ENCODE measurements at regions not wholly inside any gene's neighbourhood (a gene's known extent, or its start where the extent isn't known, plus 50 kb on each side); places are given as distances from the start of the nearest gene placed in this dataset.

DNA sequence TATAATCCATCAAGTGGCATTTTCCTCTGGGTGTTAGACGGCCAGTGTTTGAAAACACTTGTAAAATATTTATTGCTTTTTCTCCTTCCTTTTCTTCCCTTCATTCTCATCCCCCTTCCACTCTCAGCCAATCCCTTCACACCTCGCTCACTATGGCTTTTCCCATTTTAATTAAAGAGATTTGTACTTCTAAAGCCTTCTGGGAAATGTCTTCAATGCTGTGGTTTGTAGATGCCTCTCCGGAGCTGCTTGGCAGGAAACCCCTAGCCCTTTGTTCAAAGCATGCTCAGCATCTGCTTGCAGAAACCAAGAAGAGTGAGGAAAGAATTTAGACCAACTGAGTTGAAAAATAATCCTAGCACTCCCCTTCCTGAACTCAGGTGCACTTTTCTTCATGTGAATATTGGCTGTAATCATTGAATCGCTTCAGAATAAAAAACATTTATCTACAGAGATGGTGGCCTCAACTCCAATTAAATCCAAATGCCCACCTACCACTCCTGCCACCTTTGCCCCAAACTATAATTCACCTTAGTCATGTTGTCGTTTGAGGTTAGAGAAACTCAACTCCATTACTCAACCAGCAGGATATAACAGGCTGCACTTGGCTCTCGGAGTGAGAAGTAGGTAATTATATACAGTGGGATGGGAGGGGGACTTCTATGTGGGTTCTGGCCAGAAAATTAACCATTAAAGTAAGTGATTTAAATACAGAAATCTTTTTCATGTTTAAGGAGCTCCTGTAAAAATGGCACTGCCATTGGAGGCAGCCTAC is 659.4 kb upstream of the CAMK1G start:
- ATAC-seq: no peak
- intact Hi-C loops (cut with DNase I, micrococcal nuclease): no loop called here
- no peak for DNase-seq

DNA sequence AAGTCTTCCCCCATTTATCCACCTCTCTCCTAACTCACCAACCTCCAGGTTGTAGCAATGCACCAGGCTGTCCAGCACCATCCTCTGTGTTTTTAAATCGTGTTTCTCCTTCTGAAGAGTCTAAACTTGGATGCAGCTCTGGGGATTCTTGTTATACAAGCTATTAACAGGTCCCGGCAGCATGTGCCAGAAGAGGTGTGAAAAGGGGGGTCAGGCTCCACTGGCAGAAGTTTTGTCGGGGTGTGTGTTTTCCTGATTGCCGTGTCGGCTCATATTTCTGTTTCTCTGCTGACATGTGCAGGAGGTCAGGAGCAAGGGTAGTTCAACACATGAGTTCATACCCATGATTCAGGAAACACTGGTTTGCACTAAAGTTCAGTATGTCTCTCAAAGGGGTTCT is 658.6 kb upstream of the CAMK1G start:
- no peak for ATAC-seq
- DNase-seq: no peak
- intact Hi-C loops (cut with DNase I, micrococcal nuclease): no loop called here

DNA sequence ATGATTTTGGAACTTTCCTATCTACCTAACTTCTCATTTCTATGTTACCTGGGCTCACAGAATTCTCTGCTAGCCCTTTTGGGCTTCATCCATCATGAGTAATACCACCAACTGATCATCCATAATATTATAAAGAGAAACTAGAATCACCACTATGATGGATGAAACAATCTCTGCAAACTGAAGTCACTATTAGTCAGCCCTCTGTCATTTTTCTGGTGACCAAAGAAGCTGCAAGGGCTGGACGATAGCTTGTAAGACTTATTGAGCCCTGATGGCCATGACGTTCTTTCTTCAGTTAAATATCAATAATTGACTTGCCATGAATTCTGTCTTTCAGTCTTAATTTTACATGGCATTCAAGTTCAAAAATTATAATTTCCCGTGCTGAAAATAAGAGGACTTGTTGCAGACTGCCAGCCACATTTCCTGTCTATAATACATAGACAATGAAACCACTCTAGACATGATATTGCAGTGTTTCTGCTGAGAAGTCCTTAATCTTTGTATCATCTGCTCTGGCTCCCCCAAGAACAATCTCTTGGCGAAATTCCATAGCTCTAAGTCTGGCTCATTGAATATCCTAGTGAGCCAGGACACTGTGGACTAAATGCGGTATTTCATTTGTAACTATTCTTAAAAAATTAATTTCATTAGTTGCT is 655.0 kb upstream of the CAMK1G start:
- intact Hi-C loops (cut with DNase I, micrococcal nuclease): no loop called here
- DNase-seq (no peak), ATAC-seq (no peak)

DNA sequence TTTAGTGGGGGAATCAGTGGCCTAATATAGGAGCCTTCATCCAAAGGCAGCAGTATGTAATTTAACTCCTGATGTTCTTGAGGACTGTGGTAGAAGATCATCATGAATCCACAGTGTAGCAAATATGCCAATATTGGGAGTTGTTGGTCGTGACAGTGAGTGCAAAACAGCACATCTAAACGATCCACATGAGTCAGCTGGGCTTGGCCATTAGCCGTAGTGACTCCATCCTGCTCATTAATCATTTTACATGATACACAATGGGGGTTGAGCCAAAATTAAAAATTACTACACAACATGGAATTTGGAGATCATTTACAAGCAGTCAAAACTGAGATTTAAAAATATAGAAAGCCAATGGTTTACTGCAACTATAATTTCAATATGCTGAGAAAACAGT is 653.9 kb upstream of the CAMK1G start:
- intact Hi-C loops (cut with DNase I, micrococcal nuclease): no loop called here
- DNase-seq (no peak), ATAC-seq (no peak)

DNA sequence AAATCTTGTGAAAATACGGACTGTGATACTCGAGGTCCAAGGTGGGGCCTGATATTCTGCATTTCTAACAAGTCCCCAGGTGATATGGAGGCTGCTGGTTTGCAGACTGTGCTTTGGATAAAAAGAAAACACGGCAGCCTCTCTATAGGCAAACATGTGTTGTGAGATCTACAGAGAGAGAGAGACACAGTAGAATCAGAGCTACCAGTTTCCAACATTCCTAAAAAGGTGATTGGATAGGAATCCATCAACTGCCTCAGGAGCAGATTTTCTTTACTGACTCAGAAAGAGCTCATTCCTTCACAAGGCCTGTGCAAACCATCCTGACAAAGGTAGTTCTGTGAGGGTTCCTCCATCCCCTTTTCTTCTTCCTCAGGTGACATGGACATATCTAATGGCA is 651.6 kb upstream of the CAMK1G start:
- DNase-seq (no peak), ATAC-seq (no peak)
- intact Hi-C loops (cut with DNase I, micrococcal nuclease): no loop called here

DNA sequence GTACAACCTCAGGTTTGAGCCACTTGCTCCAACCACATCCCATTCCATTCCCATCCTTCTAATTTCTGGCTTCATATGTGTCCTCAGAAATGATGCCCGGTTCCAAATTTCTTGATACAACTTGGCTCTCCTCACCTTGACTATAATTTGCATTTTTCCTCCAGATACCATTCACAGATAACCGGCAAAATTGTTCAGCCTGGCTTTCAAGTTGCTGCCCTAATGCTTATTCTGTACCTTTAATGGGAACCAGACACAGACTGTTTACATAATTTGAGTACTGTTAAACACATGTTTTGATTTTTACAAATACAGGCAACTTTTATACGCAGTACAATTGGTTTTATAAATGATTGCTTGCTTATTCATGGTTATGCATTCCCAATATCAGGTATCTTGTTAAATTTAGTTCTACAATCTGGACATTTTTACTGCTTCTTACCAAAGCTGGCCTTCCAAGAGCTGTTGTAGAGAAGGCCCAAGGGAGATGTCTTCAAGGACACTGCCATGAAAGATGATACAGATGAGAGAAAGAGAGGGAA is 649.5 kb upstream of the CAMK1G start:
- intact Hi-C loops (cut with DNase I, micrococcal nuclease): no loop called here
- ATAC-seq (no peak), DNase-seq (no peak)

DNA sequence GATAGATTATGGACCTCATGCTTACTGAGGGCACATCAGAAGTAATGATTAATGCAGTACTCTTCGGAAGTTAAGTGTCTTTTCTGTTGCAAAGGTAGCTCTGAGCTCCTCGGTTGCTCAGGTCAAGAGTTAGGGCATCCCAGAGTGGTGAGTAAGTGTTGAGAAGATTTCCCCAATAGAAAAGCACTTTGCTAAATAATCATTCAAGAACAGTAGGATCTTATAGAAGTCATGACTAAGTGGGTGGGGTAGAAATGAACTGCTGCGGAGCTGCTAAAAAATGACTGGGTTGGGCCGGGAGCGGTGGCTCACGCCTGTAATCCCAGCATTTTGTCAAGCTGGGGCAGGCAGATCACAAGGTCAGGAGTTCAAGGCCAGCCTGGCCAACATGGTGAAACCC is 648.6 kb upstream of the CAMK1G start:
- no peak for ATAC-seq
- intact Hi-C loops (cut with DNase I, micrococcal nuclease): no loop called here
- no peak for DNase-seq

DNA sequence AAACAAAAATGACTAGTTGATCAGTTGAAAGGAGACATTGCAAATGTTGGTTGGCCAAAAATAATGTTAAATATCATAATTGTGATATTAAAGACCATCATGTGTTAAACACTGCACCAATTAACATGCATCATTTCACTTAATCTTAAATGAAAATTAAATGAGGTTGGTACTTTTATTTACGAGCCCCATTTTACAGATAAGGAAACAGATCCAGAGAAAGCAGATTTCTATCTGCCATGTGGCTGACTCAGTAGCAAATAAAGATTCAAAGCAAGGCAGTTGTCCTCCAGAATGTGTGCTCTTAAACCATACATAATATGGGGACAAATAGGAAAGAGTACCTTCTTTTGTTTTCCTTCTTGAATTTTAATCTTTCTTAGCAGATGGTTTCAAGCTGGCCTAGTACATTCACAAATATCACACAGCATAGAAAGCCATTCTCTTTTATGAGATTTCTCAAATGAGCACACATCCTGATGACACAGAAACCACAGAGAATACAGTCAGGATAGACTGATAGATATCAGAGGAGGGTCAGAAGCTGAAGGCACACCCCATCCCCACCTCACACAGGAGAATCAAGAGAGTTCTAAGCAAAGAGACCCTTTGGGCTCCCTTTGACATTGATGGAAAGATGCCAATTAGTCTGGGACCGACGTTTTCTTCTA is 647.9 kb upstream of the CAMK1G start:
- intact Hi-C loops (cut with DNase I, micrococcal nuclease): no loop called here
- DNase-seq (no peak), ATAC-seq (no peak)

DNA sequence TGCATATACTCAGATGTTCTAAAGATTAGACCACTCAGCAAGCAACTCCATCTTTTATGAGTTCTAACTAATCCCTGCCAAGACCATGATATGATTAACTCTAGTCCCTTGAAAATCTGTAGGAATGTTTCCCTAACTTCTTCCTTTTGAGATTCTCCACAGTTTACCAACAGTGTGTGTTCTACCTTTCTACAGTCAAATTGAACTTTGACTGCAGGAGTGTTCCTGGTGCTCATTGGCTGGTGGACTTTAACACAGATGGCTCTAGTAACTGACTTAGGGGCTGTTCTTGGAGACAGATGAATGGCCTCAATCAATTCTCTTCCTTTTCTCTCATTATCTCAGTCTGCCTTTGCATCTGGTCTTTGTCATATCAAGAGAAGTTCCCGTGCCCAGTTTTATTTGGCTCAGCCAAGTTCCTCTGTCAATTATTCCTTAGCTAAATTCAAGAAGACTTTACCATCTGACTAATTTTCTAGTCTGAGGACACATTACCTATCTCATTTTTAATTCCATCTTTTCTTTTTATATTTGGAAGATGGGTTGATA is 643.9 kb upstream of the CAMK1G start:
- ATAC-seq (peak; percentile 52), DNase-seq (no peak)
- intact Hi-C loops (cut with DNase I, micrococcal nuclease): no loop called here

DNA sequence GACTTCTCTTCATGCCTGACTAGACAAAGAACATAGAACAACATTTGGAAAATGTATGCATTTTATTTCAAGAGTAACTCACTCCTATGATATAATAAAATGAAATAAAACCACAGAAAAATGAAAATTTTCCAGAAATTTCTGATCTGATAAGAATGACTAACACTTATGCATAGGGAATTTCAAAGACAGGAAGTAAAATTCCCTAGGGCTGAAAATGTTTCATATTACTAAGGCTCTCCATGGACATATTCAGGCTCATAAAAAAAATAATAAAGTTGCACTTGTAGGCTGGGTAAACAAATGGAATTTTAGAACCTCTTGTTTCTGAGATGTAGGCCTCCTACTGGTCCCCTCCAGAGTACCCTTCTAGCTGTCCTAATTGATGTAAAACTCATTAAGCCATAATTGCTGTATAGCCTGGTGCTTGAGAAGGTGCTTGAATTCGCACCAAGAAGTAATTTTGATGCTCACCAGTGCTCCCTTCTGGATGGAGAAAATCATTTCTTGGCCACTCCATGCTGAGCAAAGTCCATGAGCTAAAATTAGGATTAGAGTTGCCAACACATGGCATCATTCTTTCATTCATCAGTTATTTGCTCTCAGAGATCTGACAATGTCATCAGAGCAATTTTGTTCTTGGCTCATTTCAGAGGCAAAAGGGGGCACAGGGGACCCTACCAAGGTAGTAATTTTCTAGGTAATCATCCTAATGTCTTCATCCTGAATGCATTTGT is 641.0 kb upstream of the CAMK1G start:
- ATAC-seq (no peak), DNase-seq (no peak)
- intact Hi-C loops (cut with DNase I, micrococcal nuclease): no loop called here

DNA sequence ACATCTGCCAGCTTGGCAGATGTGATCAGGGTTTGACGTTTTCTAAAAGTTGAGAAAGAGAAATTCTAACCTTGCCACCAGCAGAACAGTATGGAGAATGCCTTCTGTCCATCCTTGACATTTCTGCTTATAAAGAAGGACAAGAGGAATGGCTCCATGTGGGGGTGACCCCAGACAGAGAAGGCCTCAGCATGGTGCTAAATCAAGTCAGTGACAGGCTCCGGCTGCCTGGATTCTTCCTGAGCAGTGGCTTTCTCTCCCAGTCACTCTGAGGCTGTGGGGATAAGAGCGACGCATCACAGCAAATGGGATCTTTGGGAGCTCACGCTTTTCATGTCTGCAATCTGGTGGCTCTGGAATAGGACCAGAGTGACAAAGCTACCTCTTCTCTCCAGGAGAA is 640.2 kb upstream of the CAMK1G start:
- DNase-seq (no peak), ATAC-seq (no peak)
- intact Hi-C loops (cut with DNase I, micrococcal nuclease): no loop called here

DNA sequence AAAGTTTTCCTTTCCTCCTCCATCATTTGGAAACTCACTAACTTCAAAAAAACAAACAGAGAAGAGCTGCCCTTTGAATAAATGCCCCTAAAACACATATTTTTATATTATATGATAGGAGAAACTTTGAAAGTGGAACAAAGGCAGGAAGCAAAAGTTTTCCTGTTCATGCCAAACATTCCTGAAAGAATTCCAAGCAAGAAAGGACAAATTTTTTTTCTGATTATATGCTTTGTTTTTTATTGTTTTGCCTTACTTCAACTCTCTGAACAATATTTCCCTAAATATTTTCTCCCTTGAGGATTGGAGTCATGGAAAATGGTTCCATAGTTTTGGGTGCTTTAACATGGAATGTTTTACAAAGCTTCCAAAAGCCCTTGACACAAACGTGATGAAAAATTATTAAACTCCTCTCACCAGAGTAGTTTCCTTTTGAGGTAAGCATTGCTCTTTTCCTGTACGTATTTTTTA is 638.5 kb upstream of the CAMK1G start:
- ATAC-seq (no peak), DNase-seq (no peak)
- intact Hi-C loops (cut with DNase I, micrococcal nuclease): no loop called here

DNA sequence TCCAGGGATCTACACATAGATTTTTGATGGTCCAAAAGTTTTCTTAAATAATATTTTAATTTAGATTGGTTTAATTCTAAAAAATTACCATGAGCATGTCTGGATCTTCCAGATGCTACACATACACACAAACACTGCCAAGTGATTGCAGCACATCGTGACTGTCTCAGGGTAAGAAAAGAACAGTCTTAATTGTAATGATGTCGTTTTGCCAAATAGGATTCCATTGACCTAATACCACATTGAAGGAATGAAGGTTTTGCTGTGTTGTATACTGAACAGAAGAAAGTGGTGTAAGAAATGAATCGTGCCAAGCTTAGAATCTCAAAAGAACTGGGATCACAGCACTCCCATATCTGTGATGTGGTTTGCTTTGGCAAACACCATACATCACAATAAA is 633.3 kb upstream of the CAMK1G start:
- intact Hi-C loops (cut with DNase I, micrococcal nuclease): no loop called here
- ATAC-seq: no peak
- no peak for DNase-seq

DNA sequence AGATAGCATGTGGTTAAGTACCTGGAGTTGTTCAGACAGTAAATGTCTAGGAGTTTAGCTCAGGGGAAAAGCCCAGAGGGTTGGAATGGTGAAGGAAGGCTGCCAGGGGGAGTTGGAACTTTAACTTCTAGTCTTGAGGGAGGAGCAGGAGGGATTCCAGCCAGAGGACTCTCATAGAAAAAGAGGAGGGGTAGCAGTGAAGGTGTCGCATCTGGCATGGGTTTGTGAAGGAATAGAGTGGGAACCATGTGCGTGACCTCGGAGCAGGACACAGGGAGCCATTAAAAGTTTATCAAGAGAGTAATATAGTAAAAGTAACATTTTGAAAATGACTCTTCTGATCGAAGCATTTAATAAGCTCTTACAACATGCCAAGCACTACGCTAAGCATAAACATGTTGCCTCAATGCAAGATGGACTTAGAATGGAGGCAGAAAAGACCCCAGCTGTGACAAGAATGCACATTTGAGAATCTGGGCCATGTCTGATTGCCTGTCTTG is 632.4 kb upstream of the CAMK1G start:
- ATAC-seq (no peak), DNase-seq (no peak)
- intact Hi-C loops (cut with DNase I, micrococcal nuclease): no loop called here

DNA sequence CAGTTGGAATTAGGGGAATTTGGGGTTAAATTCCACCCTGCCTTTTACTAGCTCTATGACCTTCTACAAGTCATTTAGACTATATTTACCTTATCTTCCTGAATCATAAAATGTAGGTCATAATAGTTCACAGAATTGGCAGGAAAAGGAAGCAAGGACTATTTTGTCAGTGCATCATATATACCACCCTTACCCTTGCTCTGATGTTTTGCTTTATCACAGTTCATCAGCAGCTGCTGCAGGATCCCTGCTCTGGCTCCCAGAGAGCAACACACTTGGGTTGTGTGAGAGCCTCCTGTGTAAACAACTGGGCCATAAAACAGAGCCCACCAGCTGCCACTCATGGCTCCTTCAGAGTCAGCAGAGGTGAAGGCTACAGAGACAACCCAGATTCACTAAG is 631.6 kb upstream of the CAMK1G start:
- intact Hi-C loops (cut with DNase I, micrococcal nuclease): no loop called here
- ATAC-seq (peak; percentile 93), DNase-seq (peak; percentile 32 to 36)

DNA sequence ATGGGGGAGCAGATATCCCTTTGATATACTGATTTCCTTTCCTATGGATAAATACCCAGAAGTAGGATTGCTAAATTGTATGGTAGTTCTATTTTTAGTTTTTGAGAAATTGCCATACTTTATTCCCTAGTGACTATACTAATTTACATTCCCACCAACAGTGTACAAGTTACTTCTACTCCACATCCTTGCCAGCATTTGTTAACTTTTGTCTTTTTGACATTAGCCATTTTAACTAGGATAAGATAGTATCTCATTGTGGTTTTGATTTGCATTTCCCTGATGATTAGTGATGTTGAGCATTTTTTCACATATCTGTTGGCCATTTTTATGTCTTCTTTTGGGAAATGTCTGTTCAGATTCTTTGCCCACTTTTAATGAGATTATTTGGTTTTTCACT is 620.6 kb upstream of the CAMK1G start:
- intact Hi-C loops (cut with DNase I, micrococcal nuclease): no loop called here
- DNase-seq (no peak), ATAC-seq (no peak)

DNA sequence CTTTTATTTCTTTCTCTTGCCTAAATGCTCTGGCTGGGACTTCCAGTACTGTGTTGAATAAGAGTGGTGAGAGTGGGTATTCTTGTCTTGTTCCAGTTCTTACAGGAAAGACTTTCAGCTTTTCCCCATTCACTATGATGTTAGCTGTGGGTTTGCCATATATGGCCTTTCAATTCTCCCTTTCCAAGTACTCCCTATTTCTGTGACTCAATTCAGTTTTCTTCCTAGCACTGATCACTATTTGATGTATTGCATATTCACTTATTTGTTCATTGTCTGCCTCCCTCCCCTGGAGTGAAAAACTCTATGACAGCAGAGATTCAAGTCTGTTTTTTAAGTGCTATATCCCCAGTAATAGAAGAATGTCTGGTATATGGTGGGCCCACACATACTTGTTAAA is 618.2 kb upstream of the CAMK1G start:
- no peak for ATAC-seq
- no peak for DNase-seq
- intact Hi-C loops (cut with DNase I, micrococcal nuclease): no loop called here

DNA sequence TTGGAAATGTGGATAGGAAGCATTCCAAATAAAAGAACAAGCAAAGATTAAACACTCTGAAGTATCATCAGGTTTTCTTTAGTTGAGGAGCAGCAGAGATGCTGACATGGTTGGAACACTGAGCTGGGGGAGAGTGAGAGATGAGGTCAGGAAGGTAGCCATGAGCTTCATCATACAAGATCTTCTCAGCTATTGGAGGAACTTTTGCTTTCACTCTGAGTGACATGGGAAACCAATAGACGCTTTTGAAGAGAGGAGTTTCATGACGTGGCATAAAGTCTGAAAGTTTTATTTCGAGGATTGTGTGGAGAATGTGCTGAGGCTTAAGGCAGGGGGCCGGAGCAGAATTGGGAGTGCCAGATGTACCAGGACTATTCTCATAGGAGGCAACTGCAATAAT is 616.2 kb upstream of the CAMK1G start:
- no peak for DNase-seq
- ATAC-seq: no peak
- intact Hi-C loops (cut with DNase I, micrococcal nuclease): no loop called here

DNA sequence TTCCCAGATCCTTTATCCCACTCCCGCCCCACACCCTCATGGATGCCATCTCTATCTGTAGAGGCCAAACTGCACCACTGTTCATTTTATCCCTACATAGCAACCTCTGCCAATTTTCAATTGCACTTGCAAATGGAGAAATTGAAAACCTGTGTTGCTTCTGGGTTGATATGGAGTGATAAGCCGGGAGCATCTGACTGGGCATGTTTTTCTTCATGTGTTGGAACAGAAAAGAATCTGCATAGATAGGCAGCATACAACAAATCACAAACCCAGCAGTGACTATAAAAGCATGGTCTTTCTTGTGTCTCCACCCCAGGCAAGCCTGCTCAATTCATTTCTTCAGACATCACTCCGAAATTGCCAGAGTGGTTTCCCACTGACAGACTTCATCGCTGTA is 608.8 kb upstream of the CAMK1G start:
- no peak for ATAC-seq
- DNase-seq: no peak
- intact Hi-C loops (cut with DNase I, micrococcal nuclease): no loop called here

Measured in left colon (tissue), 2 donors.